ENCODE measurements at regions not wholly inside any gene's neighbourhood (a gene's known extent, or its start where the extent isn't known, plus 50 kb on each side); places are given as distances from the start of the nearest gene placed in this dataset.

- BruUV-seq (replicated peaks): no TSS peak
- H3K9me1 ChIP-seq (replicated peaks; ENCODE audit: control insufficient read depth, extremely low read depth, insufficient read depth, low read length): no peaks in the 10 kb centered on the region
- H3K36me3 ChIP-seq (ENCODE audit: control insufficient read depth in 2 of 2, extremely low read depth in 1 of 2, insufficient read depth in 2 of 2, low read length in 2 of 2): no peaks in the 10 kb centered on the region
- H3K9me3 ChIP-seq (replicated peaks; ENCODE audit: control insufficient read depth, insufficient read depth, low read length): no peaks in the 10 kb centered on the region
- no peak overlapping the region for H3K9ac ChIP-seq (replicated peaks; ENCODE audit: extremely low read depth, insufficient read depth, low read length)
- H2AFZ ChIP-seq (ENCODE audit: low read depth, low read length): no peak overlapping the region
- ChIA-PET CTCF (no interaction called here), POLR2A (no interaction called here)
- no peaks in the 10 kb centered on the region for H3K79me2 ChIP-seq (ENCODE audit: control insufficient read depth, insufficient read depth, low read length)
- no peak overlapping the region for H3K4me2 ChIP-seq (ENCODE audit: insufficient read depth, low read length)
- H4K20me1 ChIP-seq (replicated peaks; ENCODE audit: control insufficient read depth, extremely low read depth, insufficient read depth, low read length): no peaks in the 10 kb centered on the region
- intact Hi-C loops (cut with micrococcal nuclease): no loop called here
- no peak overlapping the region for H3K4me3 ChIP-seq (replicated peaks in 1 of 3; ENCODE audit: insufficient read depth in 1 of 3, low read depth in 1 of 3, low read length in 3 of 3)
- DNase-seq (ENCODE audit: low read depth, low spot score) (no peak), FAIRE-seq (no peak)
- no peaks in the 10 kb centered on the region for H3K4me1 ChIP-seq (ENCODE audit: control insufficient read depth, extremely low read depth, insufficient read depth, low read length)
- peaks cover 2 to 3% of the 10 kb centered on the region in 2 experiments for H3K27me3 ChIP-seq (ENCODE audit: control insufficient read depth in 2 of 2, insufficient read depth in 2 of 2, low read length in 2 of 2)
- dilution Hi-C loops (cut with MboI; ENCODE audit: extremely low pct_ligation_motif_present, low sequenced_read_pairs): no loop called here
- no peak overlapping the region for H3K27ac ChIP-seq (ENCODE audit: insufficient read depth, low read depth, low read length)
- no peak for TF ChIP-seq POLR2A (IDR thresholded peaks at IDR 0.05; ENCODE audit: low read depth, low read length)
- TF ChIP-seq EZH2 (IDR thresholded peaks at IDR 0.05; ENCODE audit: borderline replicate concordance, low read depth, low read length, severe bottlenecking): no peak
- TF ChIP-seq POLR2AphosphoS5 (IDR thresholded peaks at IDR 0.05; ENCODE audit: insufficient read depth, low read depth, low read length): no peak
- no peak for TF ChIP-seq JUN (IDR thresholded peaks at IDR 0.05; ENCODE audit: borderline replicate concordance, insufficient read depth, insufficient read length, low read depth)
- no peak for TF ChIP-seq MYC (IDR thresholded peaks at IDR 0.05; ENCODE audit: low read depth, low read length)
- TF ChIP-seq FOS (IDR thresholded peaks at IDR 0.05; ENCODE audit: borderline replicate concordance, insufficient read depth, low read length): no peak
- TF ChIP-seq, protein P1, sequence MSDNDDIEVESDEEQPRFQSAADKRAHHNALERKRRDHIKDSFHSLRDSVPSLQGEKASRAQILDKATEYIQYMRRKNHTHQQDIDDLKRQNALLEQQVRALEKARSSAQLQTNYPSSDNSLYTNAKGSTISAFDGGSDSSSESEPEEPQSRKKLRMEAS (IDR thresholded peaks at IDR 0.05; ENCODE audit: insufficient read depth, insufficient read length): no peak
- no peak for TF ChIP-seq CTCF (IDR thresholded peaks at IDR 0.05; ENCODE audit: extremely low read depth in 1 of 2, insufficient read depth in 1 of 2, low read depth in 1 of 2, low read length in 2 of 2)
- TF ChIP-seq GATA2 (IDR thresholded peaks at IDR 0.05; ENCODE audit: insufficient read depth, insufficient read length, low read depth, low read length): no peak
These were observed 61.4 kb downstream of the RFPL4B start for GRCh38 chr6:112408522-112408921.

All from endothelial cell of umbilical vein (primary cell).